ENCODE measurements at regions not wholly inside any gene's neighbourhood (a gene's known extent, or its start where the extent isn't known, plus 50 kb on each side); places are given as distances from the start of the nearest gene placed in this dataset.

GRCh38 chr18:77495079-77495478, 245.4 kb downstream of the GALR1 start:
- Histone ChIP-seq H3K27me3 (ENCODE audit: control insufficient read depth, insufficient read depth, low read length) (no peaks in the 10 kb centered on the region), H3K36me3 (ENCODE audit: control insufficient read depth, insufficient read depth, low read length) (no peaks in the 10 kb centered on the region), H3K4me3 (ENCODE audit: low read depth, low read length) (no peak overlapping the region)
- TF ChIP-seq CTCF (IDR thresholded peaks at IDR 0.05; ENCODE audit: insufficient read depth, low read length, poor library complexity, severe bottlenecking) = no peak
- no peak for DNase-seq (ENCODE audit: low read depth)

- Histone ChIP-seq H3K36me3 (ENCODE audit: control insufficient read depth, insufficient read depth, low read length) (no peaks in the 10 kb centered on the region), H3K27me3 (ENCODE audit: control insufficient read depth, insufficient read depth, low read length) (no peaks in the 10 kb centered on the region), H3K4me3 (ENCODE audit: low read depth, low read length) (no peak overlapping the region)
- no peak for TF ChIP-seq CTCF (IDR thresholded peaks at IDR 0.05; ENCODE audit: insufficient read depth, low read length, poor library complexity, severe bottlenecking)
- no peak for DNase-seq (ENCODE audit: low read depth)
Measured at GRCh38 chr18:77495982-77496690, 246.5 kb downstream of the GALR1 start.

GRCh38 chr18:77501266-77501665, 251.6 kb downstream of the GALR1 start:
- H3K27me3 ChIP-seq (ENCODE audit: control insufficient read depth, insufficient read depth, low read length) = no peaks in the 10 kb centered on the region
- H3K36me3 ChIP-seq (ENCODE audit: control insufficient read depth, insufficient read depth, low read length) = no peaks in the 10 kb centered on the region
- no peak for TF ChIP-seq CTCF (IDR thresholded peaks at IDR 0.05; ENCODE audit: insufficient read depth, low read length, poor library complexity, severe bottlenecking)
- no peak overlapping the region for H3K4me3 ChIP-seq (ENCODE audit: low read depth, low read length)
- DNase-seq (ENCODE audit: low read depth) = no peak

GRCh38 chr18:77505499-77505898, 255.9 kb downstream of the GALR1 start:
- Histone ChIP-seq H3K4me3 (ENCODE audit: low read depth, low read length) (no peak overlapping the region), H3K27me3 (ENCODE audit: control insufficient read depth, insufficient read depth, low read length) (no peaks in the 10 kb centered on the region), H3K36me3 (ENCODE audit: control insufficient read depth, insufficient read depth, low read length) (no peaks in the 10 kb centered on the region)
- TF ChIP-seq CTCF (IDR thresholded peaks at IDR 0.05; ENCODE audit: insufficient read depth, low read length, poor library complexity, severe bottlenecking) = no peak
- DNase-seq (ENCODE audit: low read depth) = no peak

- H3K27me3 ChIP-seq (ENCODE audit: control insufficient read depth, insufficient read depth, low read length) = no peaks in the 10 kb centered on the region
- DNase-seq (ENCODE audit: low read depth) = no peak
- no peaks in the 10 kb centered on the region for H3K36me3 ChIP-seq (ENCODE audit: control insufficient read depth, insufficient read depth, low read length)
- H3K4me3 ChIP-seq (ENCODE audit: low read depth, low read length) = no peak overlapping the region
- no peak for TF ChIP-seq CTCF (IDR thresholded peaks at IDR 0.05; ENCODE audit: insufficient read depth, low read length, poor library complexity, severe bottlenecking)
Measured at GRCh38 chr18:77512152-77512551, 262.5 kb downstream of the GALR1 start.

- DNase-seq (ENCODE audit: low read depth) = no peak
- H3K27me3 ChIP-seq (ENCODE audit: control insufficient read depth, insufficient read depth, low read length) = no peaks in the 10 kb centered on the region
- H3K4me3 ChIP-seq (ENCODE audit: low read depth, low read length) = no peak overlapping the region
- no peaks in the 10 kb centered on the region for H3K36me3 ChIP-seq (ENCODE audit: control insufficient read depth, insufficient read depth, low read length)
- TF ChIP-seq CTCF (IDR thresholded peaks at IDR 0.05; ENCODE audit: insufficient read depth, low read length, poor library complexity, severe bottlenecking) = no peak
Measured at GRCh38 chr18:77517901-77518300, 268.3 kb downstream of the GALR1 start.
